Immature natural killer cell (primary cell): ENCODE measurements at regions not wholly inside any gene's neighbourhood (a gene's known extent, or its start where the extent isn't known, plus 50 kb on each side); places are given as distances from the start of the nearest gene placed in this dataset.

Source experiments
- DNase-seq, 3 donors: peaks; one replicate each; pipeline ENCODE4 v3.0.0; 2022; ENCODE audit warnings: mixed read lengths in 1 of 3
- H3K27ac Mint-ChIP-seq, 6 donors: one replicate each; pipeline ENCODE4 v1.8.0; 2020; ENCODE audit warnings: mixed read lengths in 6 of 6, mild to moderate bottlenecking in 5 of 6, inconsistent platforms in 4 of 6, moderate library complexity in 3 of 6
- H3K27me3 Mint-ChIP-seq, 3 donors: one replicate each; pipeline ENCODE4 v1.8.0; 2020 to 2021; ENCODE audit warnings: low read depth in 3 of 3, mild to moderate bottlenecking in 3 of 3, mixed read lengths in 3 of 3, moderate library complexity in 3 of 3, inconsistent platforms in 1 of 3
- H3K36me3 Mint-ChIP-seq, 3 donors: one replicate each; pipeline ENCODE4 v1.8.0; 2020; ENCODE audit warnings: mixed read lengths in 3 of 3, inconsistent platforms in 2 of 3, mild to moderate bottlenecking in 2 of 3
- H3K4me1 Mint-ChIP-seq, 2 donors: one replicate each; pipeline ENCODE4 v1.8.0; 2020; ENCODE audit warnings: inconsistent platforms in 2 of 2, mild to moderate bottlenecking in 2 of 2, mixed read lengths in 2 of 2, moderate library complexity in 1 of 2
- H3K4me3 Mint-ChIP-seq, 5 donors: one replicate each; pipeline ENCODE4 v1.8.0; 2020; ENCODE audit warnings: mild to moderate bottlenecking in 5 of 5, mixed read lengths in 5 of 5, inconsistent platforms in 3 of 5, moderate library complexity in 3 of 5
- H3K9me3 Mint-ChIP-seq, 6 donors: one replicate each; pipeline ENCODE4 v1.8.0; 2020; ENCODE audit warnings: mild to moderate bottlenecking in 6 of 6, mixed read lengths in 6 of 6, inconsistent platforms in 4 of 6, moderate library complexity in 3 of 6

- H3K27me3 Mint-ChIP-seq = peaks cover 0 to 4% (median 0%) of the 10 kb centered on the region in 3 donors
- H3K4me1 Mint-ChIP-seq = no peaks in the 10 kb centered on the region
- no peak overlapping the region for H3K4me3 Mint-ChIP-seq
- H3K27ac Mint-ChIP-seq = no peak overlapping the region
- peaks cover 0 to 2% (median 0%) of the 10 kb centered on the region in 6 donors for H3K9me3 Mint-ChIP-seq
- H3K36me3 Mint-ChIP-seq = no peaks in the 10 kb centered on the region
- no peak for DNase-seq
Observed at GRCh38 chr14:59091976-59092375, 96.5 kb upstream of the DAAM1 start.

GRCh38 chr14:59093902-59094301 is 94.6 kb upstream of the DAAM1 start:
- Mint-ChIP-seq H3K27ac (no peak overlapping the region), H3K27me3 (peaks cover 0 to 4% (median 0%) of the 10 kb centered on the region in 3 donors), H3K36me3 (no peaks in the 10 kb centered on the region), H3K9me3 (peaks cover 0 to 2% (median 0%) of the 10 kb centered on the region in 6 donors), H3K4me3 (no peak overlapping the region), H3K4me1 (no peaks in the 10 kb centered on the region)
- DNase-seq = no peak

DNA sequence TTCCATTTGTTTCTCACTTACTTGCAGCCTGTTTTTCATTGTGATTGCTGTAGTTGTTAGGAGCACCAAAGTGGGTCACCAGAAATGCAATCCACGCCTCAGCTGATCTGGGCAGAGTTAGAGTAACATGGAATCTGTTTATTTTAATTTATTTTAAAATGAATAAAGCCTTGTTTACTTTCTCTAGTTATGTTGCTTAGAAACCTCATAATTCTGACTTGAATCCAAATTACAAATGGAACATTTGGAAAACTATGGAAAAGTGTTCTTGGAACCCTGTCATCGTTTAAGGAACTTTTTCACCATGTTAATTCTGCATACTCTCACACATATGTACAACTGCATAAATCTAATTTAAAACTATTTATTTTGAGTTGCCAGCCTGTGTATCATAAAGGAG is 92.2 kb upstream of the DAAM1 start:
- Mint-ChIP-seq H3K27ac (no peak overlapping the region), H3K4me1 (no peaks in the 10 kb centered on the region), H3K27me3 (peaks cover 0 to 4% (median 0%) of the 10 kb centered on the region in 3 donors), H3K4me3 (no peak overlapping the region), H3K36me3 (no peaks in the 10 kb centered on the region), H3K9me3 (peaks cover 0 to 2% (median 0%) of the 10 kb centered on the region in 6 donors)
- no peak for DNase-seq

GRCh38 chr14:59097681-59098080 is 90.8 kb upstream of the DAAM1 start:
- Mint-ChIP-seq H3K4me3 (no peak overlapping the region), H3K4me1 (no peaks in the 10 kb centered on the region), H3K27me3 (peaks cover 0 to 4% (median 3%) of the 10 kb centered on the region in 3 donors), H3K27ac (no peak overlapping the region), H3K36me3 (no peaks in the 10 kb centered on the region), H3K9me3 (no peaks in the 10 kb centered on the region)
- no peak for DNase-seq

- Mint-ChIP-seq H3K27me3 (peaks cover 0 to 4% (median 3%) of the 10 kb centered on the region in 3 donors), H3K36me3 (no peaks in the 10 kb centered on the region), H3K27ac (no peak overlapping the region), H3K9me3 (no peaks in the 10 kb centered on the region), H3K4me3 (no peak overlapping the region), H3K4me1 (no peaks in the 10 kb centered on the region)
- no peak for DNase-seq
Observed at GRCh38 chr14:59098377-59098776, 90.1 kb upstream of the DAAM1 start.

DNA sequence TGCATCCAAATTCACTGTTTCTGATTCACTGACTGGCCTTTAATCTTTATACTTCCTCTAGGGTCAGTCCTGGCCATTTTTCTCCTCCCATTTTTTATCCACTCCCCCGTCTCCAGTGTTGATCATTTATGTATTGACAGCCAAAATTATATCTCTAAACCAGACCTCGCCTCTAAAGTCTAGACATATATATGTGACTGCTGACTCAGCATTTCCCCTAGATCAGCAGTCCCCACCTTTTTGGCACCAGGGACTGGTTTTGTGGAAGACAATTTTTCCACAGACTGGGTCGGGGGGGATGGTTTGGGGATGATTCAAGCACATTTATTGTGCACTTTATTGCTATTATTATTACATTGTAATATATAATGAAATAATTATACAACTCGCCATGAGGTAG is 88.3 kb upstream of the DAAM1 start:
- Mint-ChIP-seq H3K27ac (peak overlapping the region in 1 of 6 donors; percentile 5), H3K36me3 (no peaks in the 10 kb centered on the region), H3K4me3 (no peak overlapping the region), H3K9me3 (no peaks in the 10 kb centered on the region), H3K4me1 (no peaks in the 10 kb centered on the region), H3K27me3 (peaks cover 0 to 3% (median under 1%) of the 10 kb centered on the region in 3 donors)
- DNase-seq = no peak

- no peaks in the 10 kb centered on the region for H3K4me1 Mint-ChIP-seq
- peaks cover 0 to 3% (median 0%) of the 10 kb centered on the region in 3 donors for H3K27me3 Mint-ChIP-seq
- no peak overlapping the region for H3K4me3 Mint-ChIP-seq
- no peaks in the 10 kb centered on the region for H3K9me3 Mint-ChIP-seq
- H3K27ac Mint-ChIP-seq = no peak overlapping the region
- DNase-seq = no peak
- no peaks in the 10 kb centered on the region for H3K36me3 Mint-ChIP-seq
Observed at GRCh38 chr14:59101476-59101875, 87.0 kb upstream of the DAAM1 start.

DNA sequence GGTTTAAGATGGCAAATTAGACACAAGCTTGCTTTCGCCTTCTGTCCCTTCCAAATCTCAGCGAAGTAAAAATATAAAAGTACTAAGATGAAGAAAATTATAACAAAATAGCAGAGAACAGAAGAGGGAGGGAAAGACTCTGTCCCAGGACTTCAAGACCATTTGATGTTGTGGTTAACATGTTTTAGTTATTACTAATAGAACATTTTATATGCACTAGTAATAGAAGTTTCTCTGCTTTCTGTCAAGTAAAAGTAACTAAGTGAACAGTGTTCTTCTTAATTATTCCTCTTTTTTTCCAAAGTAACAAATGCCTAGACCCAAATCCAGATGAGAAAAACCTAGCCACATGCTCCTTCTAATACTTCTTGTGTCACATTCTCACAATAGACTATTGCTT is 85.1 kb upstream of the DAAM1 start:
- H3K27me3 Mint-ChIP-seq = peaks cover 1 to 4% (median 2%) of the 10 kb centered on the region in 3 donors
- H3K9me3 Mint-ChIP-seq = no peaks in the 10 kb centered on the region
- no peaks in the 10 kb centered on the region for H3K36me3 Mint-ChIP-seq
- H3K4me1 Mint-ChIP-seq = no peaks in the 10 kb centered on the region
- H3K4me3 Mint-ChIP-seq = no peak overlapping the region
- DNase-seq = no peak
- no peak overlapping the region for H3K27ac Mint-ChIP-seq

GRCh38 chr14:59107819-59108218 is 80.6 kb upstream of the DAAM1 start:
- H3K36me3 Mint-ChIP-seq = no peaks in the 10 kb centered on the region
- H3K9me3 Mint-ChIP-seq = no peaks in the 10 kb centered on the region
- H3K4me3 Mint-ChIP-seq = no peak overlapping the region
- peaks cover 3 to 7% (median 3%) of the 10 kb centered on the region in 3 donors for H3K27me3 Mint-ChIP-seq
- no peak overlapping the region for H3K27ac Mint-ChIP-seq
- no peak for DNase-seq
- no peaks in the 10 kb centered on the region for H3K4me1 Mint-ChIP-seq

- peaks cover 0 to 6% (median 2%) of the 10 kb centered on the region in 3 donors for H3K27me3 Mint-ChIP-seq
- no peak for DNase-seq
- H3K4me3 Mint-ChIP-seq = no peak overlapping the region
- H3K36me3 Mint-ChIP-seq = no peaks in the 10 kb centered on the region
- no peak overlapping the region for H3K27ac Mint-ChIP-seq
- H3K9me3 Mint-ChIP-seq = no peaks in the 10 kb centered on the region
- H3K4me1 Mint-ChIP-seq = no peaks in the 10 kb centered on the region
Observed at GRCh38 chr14:59116984-59117415, 71.5 kb upstream of the DAAM1 start.

DNA sequence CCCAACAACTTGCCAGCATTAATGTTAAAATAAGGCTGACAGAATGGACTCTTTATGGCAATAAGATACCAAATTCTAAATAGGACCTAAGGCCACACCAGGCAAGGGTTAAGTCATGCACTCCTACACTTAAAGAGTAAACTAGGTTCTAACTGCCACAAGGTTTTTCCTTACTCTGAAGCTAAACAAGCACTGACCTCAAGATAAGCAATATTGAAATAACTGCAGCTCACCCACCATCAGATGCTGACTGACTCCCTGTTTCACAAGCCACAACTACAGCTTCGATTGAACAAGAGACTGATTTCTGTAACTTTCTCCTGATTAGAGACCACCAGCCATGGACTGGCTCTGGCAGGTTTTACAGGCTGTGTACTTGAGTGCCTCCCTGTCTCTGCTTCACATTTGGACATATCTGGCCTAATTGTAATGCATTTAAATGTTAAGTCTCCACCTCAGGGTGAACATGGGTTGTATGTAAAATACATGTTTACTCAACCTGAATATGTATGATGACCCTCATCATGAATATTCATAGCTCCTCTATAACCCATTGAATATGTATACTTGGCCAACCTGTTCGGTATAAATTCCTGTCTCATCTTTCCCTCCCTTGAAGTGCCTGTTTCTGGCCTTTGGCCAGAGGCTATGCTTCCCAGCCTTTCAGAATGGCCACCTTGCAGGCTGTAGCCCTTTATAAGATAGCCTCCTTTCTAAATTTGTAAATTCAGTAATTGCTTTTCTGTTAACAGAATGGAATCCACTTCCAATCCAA is 70.5 kb upstream of the DAAM1 start:
- Mint-ChIP-seq H3K27me3 (peaks cover 0 to 3% (median 2%) of the 10 kb centered on the region in 3 donors), H3K27ac (no peak overlapping the region)

GRCh38 chr14:59120921-59121320 is 67.5 kb upstream of the DAAM1 start:
- Mint-ChIP-seq H3K9me3 (no peaks in the 10 kb centered on the region), H3K27ac (no peak overlapping the region), H3K36me3 (no peaks in the 10 kb centered on the region), H3K4me1 (no peaks in the 10 kb centered on the region), H3K4me3 (no peak overlapping the region), H3K27me3 (peaks cover 0 to 3% (median 2%) of the 10 kb centered on the region in 3 donors)
- DNase-seq = no peak

More for the DNA sequence above, 70.5 kb upstream of the DAAM1 start:
- no peak for DNase-seq
- Mint-ChIP-seq H3K36me3 (no peaks in the 10 kb centered on the region), H3K4me3 (no peak overlapping the region), H3K4me1 (no peaks in the 10 kb centered on the region), H3K9me3 (no peaks in the 10 kb centered on the region)

GRCh38 chr14:59123531-59123930 is 64.9 kb upstream of the DAAM1 start:
- Mint-ChIP-seq H3K27me3 (peaks cover 0 to 2% (median 0%) of the 10 kb centered on the region in 3 donors), H3K27ac (no peak overlapping the region), H3K36me3 (no peaks in the 10 kb centered on the region), H3K4me1 (no peaks in the 10 kb centered on the region), H3K9me3 (no peaks in the 10 kb centered on the region), H3K4me3 (no peak overlapping the region)
- DNase-seq = no peak

DNA sequence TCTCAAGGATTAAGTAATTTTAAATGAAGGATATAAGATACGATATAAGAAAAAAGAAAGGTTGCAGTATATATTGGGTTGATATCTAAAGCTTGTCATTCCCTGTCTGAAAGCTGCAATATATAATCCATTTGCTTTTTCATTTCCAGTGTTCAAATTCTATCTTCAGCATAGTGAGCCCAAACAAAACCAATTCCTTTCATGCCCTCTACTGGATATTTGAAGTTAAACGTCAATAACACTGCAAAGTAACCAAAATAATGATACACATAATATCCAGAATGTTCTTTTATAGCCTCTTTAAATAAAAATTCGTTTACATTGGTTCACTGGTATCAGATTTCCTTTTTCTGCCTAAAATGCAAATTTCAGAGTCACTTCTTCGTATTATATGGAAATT is 64.5 kb upstream of the DAAM1 start:
- Mint-ChIP-seq H3K4me1 (no peaks in the 10 kb centered on the region), H3K27me3 (peaks cover 0 to 2% (median 0%) of the 10 kb centered on the region in 3 donors), H3K27ac (no peak overlapping the region), H3K9me3 (no peaks in the 10 kb centered on the region), H3K4me3 (no peak overlapping the region), H3K36me3 (no peaks in the 10 kb centered on the region)
- DNase-seq = no peak

DNA sequence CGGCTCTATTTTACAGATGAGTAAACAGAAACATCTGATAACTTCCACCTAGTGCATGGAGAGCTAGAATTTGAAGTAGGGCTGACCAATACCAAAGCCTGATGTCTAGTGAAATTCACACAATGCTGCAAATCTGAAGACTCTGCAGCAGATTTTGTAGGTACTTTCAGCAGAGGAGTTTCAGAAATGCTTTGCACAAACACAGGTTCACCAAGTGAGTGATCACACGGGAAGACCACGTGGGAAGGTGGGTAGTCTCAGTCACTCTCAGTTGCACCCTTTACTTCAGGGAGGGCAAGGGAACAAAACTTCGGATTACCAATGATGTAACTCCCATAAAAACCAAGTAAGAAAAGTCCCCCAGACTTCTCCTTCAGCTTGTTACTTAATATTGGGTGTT is 63.3 kb upstream of the DAAM1 start:
- Mint-ChIP-seq H3K27ac (no peak overlapping the region), H3K4me3 (no peak overlapping the region), H3K9me3 (no peaks in the 10 kb centered on the region), H3K27me3 (peaks cover 0 to 2% (median 0%) of the 10 kb centered on the region in 3 donors), H3K4me1 (no peaks in the 10 kb centered on the region), H3K36me3 (no peaks in the 10 kb centered on the region)
- DNase-seq = no peak
